A549 (cell line): ENCODE measurements at regions not wholly inside any gene's neighbourhood (a gene's known extent, or its start where the extent isn't known, plus 50 kb on each side); places are given as distances from the start of the nearest gene placed in this dataset.

Experiments used
- FOSB ChIP-seq: fragments of 250-450 bp; sonication (Bioruptor Pico); IDR thresholded peaks from 2 replicates; pipeline ENCODE4 v1.5.0; 2020; ENCODE audit warnings: mild to moderate bottlenecking, moderate library complexity
- GATA3 ChIP-seq: IDR thresholded peaks from 2 replicates; pipeline ENCODE4 v1.6.1; 2012; ENCODE audit warnings: borderline replicate concordance
- JUN ChIP-seq, 2 experiments: fragments of >200 bp; sonication (Bioruptor Twin); formaldehyde crosslinking; IDR thresholded peaks; 2 replicates in 1 of 2; 3 replicates in 1 of 2; pipeline ENCODE4 v1.6.1; 2016 to 2017
- KDM5A ChIP-seq: fragments of 200-600 bp; sonication (generic); IDR thresholded peaks from 2 replicates; pipeline ENCODE4 v1.6.1; 2016; ENCODE audit warnings: antibody characterized with exemption, mild to moderate bottlenecking
- RCOR1 ChIP-seq: fragments of 150-350 bp; IDR thresholded peaks from 2 replicates; pipeline ENCODE4 v1.6.1; 2014; ENCODE audit warnings: antibody characterized with exemption, low read length, low read depth
- small RNA-seq, 6 experiments: library from RNA; depleted of rRNA; stranded (forward); fragments of <200 nt; gene quantifications; one replicate each; pipeline ENCODE3, GENCODE V24; 2012

GRCh38 chr2:186433777-186434432, 52.2 kb upstream of the ZC3H15 start (continued):
- TF ChIP-seq GATA3 (no peak), FOSB (CRISPR knock-in tag) (no peak), JUN (IDR thresholded peaks at IDR 0.05) (no peak), KDM5A (no peak), RCOR1 (no peak)

Small RNA genes lying in the stretch of these regions (small RNA-seq; reads per million reads assigned to genes)
- gene AC104058.1 = 0 reads per million in 6 experiments
